ENCODE measurements at regions not wholly inside any gene's neighbourhood (a gene's known extent, or its start where the extent isn't known, plus 50 kb on each side); places are given as distances from the start of the nearest gene placed in this dataset.
A peak's percentile ranks its signal among the peaks of the same experiment; 100 is the strongest.

GRCh38 chr6:140988780-140989179 lies 1143.9 kb upstream of the GJE1 start:
- H3K4me3 ChIP-seq (ENCODE audit: low read depth, low read length) = no peak overlapping the region
- TF ChIP-seq CTCF (IDR thresholded peaks at IDR 0.05; ENCODE audit: low read depth, low read length) (no peak), POLR2A (IDR thresholded peaks at IDR 0.05; ENCODE audit: extremely low read depth, insufficient read length) (no peak), MYC (IDR thresholded peaks at IDR 0.05; ENCODE audit: low read depth, low read length) (no peak), MAX (IDR thresholded peaks at IDR 0.05; ENCODE audit: low read depth, low read length) (no peak)
- DNase-seq (ENCODE audit: low read depth) = no peak

- DNase-seq (ENCODE audit: low read depth) = no peak
- no peak overlapping the region for H3K4me3 ChIP-seq (ENCODE audit: low read depth, low read length)
- TF ChIP-seq POLR2A (IDR thresholded peaks at IDR 0.05; ENCODE audit: extremely low read depth, insufficient read length) = no peak
Observed at GRCh38 chr6:140987364-140988155, 1145.2 kb upstream of the GJE1 start.

- H3K4me3 ChIP-seq (ENCODE audit: low read depth, low read length) = no peak overlapping the region
- no peak for TF ChIP-seq CTCF (IDR thresholded peaks at IDR 0.05; ENCODE audit: low read depth, low read length)
- TF ChIP-seq MYC (IDR thresholded peaks at IDR 0.05; ENCODE audit: low read depth, low read length) = no peak
- TF ChIP-seq POLR2A (IDR thresholded peaks at IDR 0.05; ENCODE audit: extremely low read depth, insufficient read length) = no peak
- no peak for TF ChIP-seq MAX (IDR thresholded peaks at IDR 0.05; ENCODE audit: low read depth, low read length)
- peak; percentile 7 for DNase-seq (ENCODE audit: low read depth)
Observed at GRCh38 chr6:140985679-140986275, 1146.9 kb upstream of the GJE1 start.

- DNase-seq (ENCODE audit: low read depth) = no peak
- TF ChIP-seq POLR2A (IDR thresholded peaks at IDR 0.05; ENCODE audit: extremely low read depth, insufficient read length) (no peak), MYC (IDR thresholded peaks at IDR 0.05; ENCODE audit: low read depth, low read length) (no peak), MAX (IDR thresholded peaks at IDR 0.05; ENCODE audit: low read depth, low read length) (no peak), CTCF (IDR thresholded peaks at IDR 0.05; ENCODE audit: low read depth, low read length) (no peak)
- H3K4me3 ChIP-seq (ENCODE audit: low read depth, low read length) = no peak overlapping the region
Observed at GRCh38 chr6:140980265-140980887, 1152.3 kb upstream of the GJE1 start.

- TF ChIP-seq CTCF (IDR thresholded peaks at IDR 0.05; ENCODE audit: low read depth, low read length) (no peak), POLR2A (IDR thresholded peaks at IDR 0.05; ENCODE audit: extremely low read depth, insufficient read length) (no peak), MYC (IDR thresholded peaks at IDR 0.05; ENCODE audit: low read depth, low read length) (no peak), MAX (IDR thresholded peaks at IDR 0.05; ENCODE audit: low read depth, low read length) (no peak)
- DNase-seq (ENCODE audit: low read depth) = no peak
- no peak overlapping the region for H3K4me3 ChIP-seq (ENCODE audit: low read depth, low read length)
Observed at GRCh38 chr6:140979642-140980091, 1153.1 kb upstream of the GJE1 start.

GRCh38 chr6:140977403-140977802 lies 1155.3 kb upstream of the GJE1 start:
- no peak overlapping the region for H3K4me3 ChIP-seq (ENCODE audit: low read depth, low read length)
- TF ChIP-seq MAX (IDR thresholded peaks at IDR 0.05; ENCODE audit: low read depth, low read length) (no peak), CTCF (IDR thresholded peaks at IDR 0.05; ENCODE audit: low read depth, low read length) (no peak), POLR2A (IDR thresholded peaks at IDR 0.05; ENCODE audit: extremely low read depth, insufficient read length) (no peak), MYC (IDR thresholded peaks at IDR 0.05; ENCODE audit: low read depth, low read length) (no peak)
- DNase-seq (ENCODE audit: low read depth) = peak; percentile 4
